H9 (cell line): ENCODE measurements at regions not wholly inside any gene's neighbourhood (a gene's known extent, or its start where the extent isn't known, plus 50 kb on each side); places are given as distances from the start of the nearest gene placed in this dataset.

Experiments used
- DNase-seq: peaks from one replicate; pipeline ENCODE4 v3.0.0-alpha.2; 2017
- H2AFZ ChIP-seq: one replicate; pipeline ENCODE4 v1.6.1; 2013; ENCODE audit warnings: mild to moderate bottlenecking, low read length, control low read depth, moderate library complexity
- H2AK5ac ChIP-seq: 2 replicates; pipeline ENCODE4 v1.6.1; 2013; ENCODE audit warnings: low read length, control low read depth, mixed read lengths; ENCODE audit not compliant: insufficient read length
- H2BK120ac ChIP-seq: one replicate; pipeline ENCODE4 v1.6.1; 2013; ENCODE audit warnings: low read depth, mild to moderate bottlenecking, low read length, control low read depth, inconsistent platforms; ENCODE audit not compliant: poor library complexity, severe bottlenecking
- H2BK12ac ChIP-seq: 2 replicates; pipeline ENCODE4 v1.6.1; 2013; ENCODE audit warnings: low read length, control low read depth, mixed read lengths, low read depth; ENCODE audit not compliant: insufficient read length
- H2BK15ac ChIP-seq: 2 replicates; pipeline ENCODE4 v1.6.1; 2013; ENCODE audit warnings: low read depth, low read length, control low read depth
- H2BK20ac ChIP-seq: one replicate; pipeline ENCODE4 v1.6.1; 2013; ENCODE audit warnings: low read depth, mild to moderate bottlenecking, low read length, control low read depth, inconsistent platforms; ENCODE audit not compliant: poor library complexity, severe bottlenecking
- H2BK5ac ChIP-seq: 2 replicates; pipeline ENCODE4 v1.6.1; 2013; ENCODE audit warnings: low read length, control low read depth, mixed read lengths; ENCODE audit not compliant: insufficient read length
- H3K14ac ChIP-seq: 2 replicates; pipeline ENCODE4 v1.6.1; 2013; ENCODE audit warnings: low read length, control low read depth; ENCODE audit not compliant: insufficient read depth
- H3K18ac ChIP-seq: 2 replicates; pipeline ENCODE4 v1.6.1; 2013; ENCODE audit warnings: low read depth, mild to moderate bottlenecking, mixed read lengths, low read length, control low read depth; ENCODE audit not compliant: insufficient read length
- H3K23ac ChIP-seq: 2 replicates; pipeline ENCODE4 v1.6.1; 2013; ENCODE audit warnings: low read length, control low read depth, mixed read lengths, low read depth; ENCODE audit not compliant: insufficient read length
- H3K23me2 ChIP-seq: 2 replicates; pipeline ENCODE4 v1.6.1; 2013; ENCODE audit warnings: low read depth, mild to moderate bottlenecking, mixed read lengths, low read length, control low read depth; ENCODE audit not compliant: insufficient read length, poor library complexity, severe bottlenecking
- H3K27ac ChIP-seq: 2 replicates; pipeline ENCODE4 v1.5.1; 2013; ENCODE audit warnings: low read length, control low read depth, mixed read lengths, low read depth; ENCODE audit not compliant: insufficient read length
- H3K27me3 ChIP-seq: 2 replicates; pipeline ENCODE4 v1.6.1; 2013; ENCODE audit warnings: low read length, control low read depth, inconsistent platforms; ENCODE audit not compliant: insufficient read depth
- H3K4ac ChIP-seq: 2 replicates; pipeline ENCODE4 v1.6.1; 2013; ENCODE audit warnings: low read depth, mild to moderate bottlenecking, control low read depth, inconsistent platforms, low read length, moderate library complexity
- H3K4me1 ChIP-seq: 2 replicates; pipeline ENCODE4 v1.6.1; 2013; ENCODE audit warnings: low read length, control low read depth, inconsistent platforms; ENCODE audit not compliant: insufficient read depth
- H3K4me2 ChIP-seq: 2 replicates; pipeline ENCODE4 v1.6.1; 2013; ENCODE audit warnings: low read length, control low read depth, mixed read lengths; ENCODE audit not compliant: insufficient read length, insufficient read depth
- H3K56ac ChIP-seq: 2 replicates; pipeline ENCODE4 v1.6.1; 2013; ENCODE audit warnings: low read depth, mild to moderate bottlenecking, mixed read lengths, low read length, control low read depth; ENCODE audit not compliant: insufficient read length
- H3K79me1 ChIP-seq: 2 replicates; pipeline ENCODE4 v1.6.1; 2013; ENCODE audit warnings: low read depth, mild to moderate bottlenecking, moderate library complexity, low read length, control low read depth, inconsistent platforms; ENCODE audit not compliant: insufficient read depth, poor library complexity, severe bottlenecking
- H3K79me2 ChIP-seq: 2 replicates; pipeline ENCODE4 v1.6.1; 2013; ENCODE audit warnings: low read length, control low read depth, inconsistent platforms; ENCODE audit not compliant: insufficient read depth
- H3K9ac ChIP-seq: 2 replicates; pipeline ENCODE4 v1.6.1; 2013; ENCODE audit warnings: low read length, control low read depth, mixed read lengths; ENCODE audit not compliant: insufficient read length; ENCODE audit errors: extremely low read depth
- H3K9me3 ChIP-seq: one replicate; pipeline ENCODE4 v1.6.1; 2013; ENCODE audit warnings: low read depth, low read length, inconsistent platforms; ENCODE audit not compliant: control insufficient read depth
- H3T11ph ChIP-seq: one replicate; pipeline ENCODE4 v1.6.1; 2013; ENCODE audit warnings: mild to moderate bottlenecking, low read length, control low read depth, inconsistent platforms
- H4K20me1 ChIP-seq: one replicate; pipeline ENCODE4 v1.6.1; 2013; ENCODE audit not compliant: control insufficient read depth, insufficient read length, insufficient read depth
- H4K5ac ChIP-seq: 2 replicates; pipeline ENCODE4 v1.6.1; 2013; ENCODE audit warnings: low read depth, mild to moderate bottlenecking, mixed read lengths, low read length, control low read depth; ENCODE audit not compliant: insufficient read length
- H4K8ac ChIP-seq: replicated peaks from 2 replicates; pipeline ENCODE4 v1.6.1; 2013; ENCODE audit warnings: low read length, control low read depth, mixed read lengths, low read depth; ENCODE audit not compliant: insufficient read length
- H4K91ac ChIP-seq: 2 replicates; pipeline ENCODE4 v1.6.1; 2013; ENCODE audit warnings: low read depth, mild to moderate bottlenecking, moderate library complexity, mixed read lengths, low read length, control low read depth; ENCODE audit not compliant: insufficient read length
- H3K27ac Mint-ChIP-seq, 3 experiments: 2 replicates in 2 of 3; 3 replicates in 1 of 3; pipeline ENCODE4 v1.8.0; 2020 to 2021; ENCODE audit warnings: mixed read lengths in 3 of 3, mild to moderate bottlenecking in 1 of 3, moderate library complexity in 1 of 3
- H3K27me3 Mint-ChIP-seq: 2 replicates; pipeline ENCODE4 v1.8.0; 2021; ENCODE audit warnings: low read depth, mild to moderate bottlenecking, moderate library complexity, mixed read lengths
- H3K36me3 Mint-ChIP-seq, 3 experiments: 2 replicates in 2 of 3; 3 replicates in 1 of 3; pipeline ENCODE4 v1.8.0; 2020 to 2021; ENCODE audit warnings: low read depth in 3 of 3, mixed read lengths in 3 of 3; ENCODE audit not compliant: insufficient read depth in 1 of 3
- H3K4me1 Mint-ChIP-seq, 2 experiments: 2 replicates each; pipeline ENCODE4 v1.8.0; 2020; ENCODE audit warnings: mixed read lengths in 2 of 2
- H3K4me3 Mint-ChIP-seq, 2 experiments: 2 replicates in 1 of 2; 3 replicates in 1 of 2; pipeline ENCODE4 v1.8.0; 2020 to 2021; ENCODE audit warnings: mild to moderate bottlenecking in 2 of 2, mixed read lengths in 2 of 2, moderate library complexity in 1 of 2
- H3K9me3 Mint-ChIP-seq, 2 experiments: 2 replicates in 1 of 2; 3 replicates in 1 of 2; pipeline ENCODE4 v1.8.0; 2020; ENCODE audit warnings: mild to moderate bottlenecking in 2 of 2, mixed read lengths in 2 of 2, moderate library complexity in 1 of 2
- CTCF ChIP-seq: fragments of 200-600 bp; sonication (generic); conservative IDR thresholded peaks from 3 replicates; pipeline ENCODE4 v1.8.0; 2021; ENCODE audit warnings: antibody characterized with exemption, mild to moderate bottlenecking
- WGBS: extraction: QIAGEN DNeasy Blood & Tissue Kit; methylation state at CpG from one replicate; pipeline ENCODE4 v1.1.7; 2013; ENCODE audit warnings: missing lambda C conversion rate, low lambda C conversion rate, mixed read lengths; ENCODE audit not compliant: insufficient read length; ENCODE audit errors: extremely low coverage; 5-methylcytosine and 5-hydroxymethylcytosine counted together

GRCh38 chr18:78693429-78693828 is 286.2 kb upstream of the SALL3 start:
- no peaks in the 10 kb centered on the region for H3K9me3 ChIP-seq
- no peak overlapping the region for H3T11ph ChIP-seq
- Mint-ChIP-seq H3K4me1 (peaks cover 0 to 13% of the 10 kb centered on the region in 2 experiments; a peak in 2 of 4 replicates), H3K36me3 (no peaks in the 10 kb centered on the region), H3K4me3 (no peak overlapping the region), H3K9me3 (no peaks in the 10 kb centered on the region; a peak in 2 of 5 replicates), H3K27me3 (peaks cover 7% of the 10 kb centered on the region), H3K27ac (no peak overlapping the region)
- no peak overlapping the region for H2BK20ac ChIP-seq
- no peak overlapping the region for H4K91ac ChIP-seq
- no peak overlapping the region for H2BK12ac ChIP-seq
- no CpG with 5 or more reads among the region's 7 CpGs for WGBS
- no peak overlapping the region for H3K56ac ChIP-seq
- no peak overlapping the region for H4K5ac ChIP-seq
- H2BK15ac ChIP-seq, result no peak overlapping the region
- no peaks in the 10 kb centered on the region for H3K79me1 ChIP-seq
- H3K18ac ChIP-seq, result no peak overlapping the region
- no peak overlapping the region for H3K14ac ChIP-seq
- no peak overlapping the region for H2BK5ac ChIP-seq
- H3K4me1 ChIP-seq, result no peaks in the 10 kb centered on the region
- no peak overlapping the region for H2AFZ ChIP-seq
- no peak overlapping the region for H3K9ac ChIP-seq
- H2AK5ac ChIP-seq, result no peak overlapping the region
- H4K20me1 ChIP-seq, result no peaks in the 10 kb centered on the region
- no peak overlapping the region for H2BK120ac ChIP-seq
- no peaks in the 10 kb centered on the region for H3K27me3 ChIP-seq
- H3K4me2 ChIP-seq, result no peak overlapping the region
- H3K4ac ChIP-seq, result no peak overlapping the region
- no peak overlapping the region for H4K8ac ChIP-seq
- no peak for DNase-seq
- H3K79me2 ChIP-seq, result no peaks in the 10 kb centered on the region
- TF ChIP-seq CTCF, result no peak
- no peak overlapping the region for H3K23ac ChIP-seq
- no peaks in the 10 kb centered on the region for H3K23me2 ChIP-seq
- H3K27ac ChIP-seq, result no peak overlapping the region
